Type B pancreatic cell (in vitro differentiated cells): ENCODE measurements at regions not wholly inside any gene's neighbourhood (a gene's known extent, or its start where the extent isn't known, plus 50 kb on each side); places are given as distances from the start of the nearest gene placed in this dataset.

Experiments used
- DNase-seq: peaks from one replicate; pipeline ENCODE4 v3.0.0; 2021; ENCODE audit warnings: mixed read lengths; ENCODE audit not compliant: unreplicated experiment; ENCODE audit errors: extremely low spot score
- H3K27ac Mint-ChIP-seq: 2 replicates; pipeline ENCODE4 v1.8.0; 2021; ENCODE audit warnings: mild to moderate bottlenecking, mixed read lengths
- H3K27me3 Mint-ChIP-seq: 2 replicates; pipeline ENCODE4 v1.8.0; 2021; ENCODE audit warnings: mixed read lengths
- H3K36me3 Mint-ChIP-seq: 2 replicates; pipeline ENCODE4 v1.8.0; 2021; ENCODE audit warnings: mixed read lengths
- H3K4me1 Mint-ChIP-seq: one replicate; pipeline ENCODE4 v1.8.0; 2021; ENCODE audit warnings: mixed read lengths; ENCODE audit not compliant: unreplicated experiment
- H3K4me3 Mint-ChIP-seq: 2 replicates; pipeline ENCODE4 v1.8.0; 2021; ENCODE audit warnings: mild to moderate bottlenecking, mixed read lengths
- H3K9me3 Mint-ChIP-seq: 2 replicates; pipeline ENCODE4 v1.8.0; 2021; ENCODE audit warnings: mixed read lengths
- CTCF ChIP-seq: fragments of 200-600 bp; sonication (generic); conservative IDR thresholded peaks from 2 replicates; pipeline ENCODE4 v1.5.0; 2021; ENCODE audit warnings: antibody characterized with exemption, mild to moderate bottlenecking

- Mint-ChIP-seq H3K9me3 (no peaks in the 10 kb centered on the region), H3K27ac (no peak overlapping the region), H3K4me3 (no peak overlapping the region), H3K4me1 (peaks cover 5% of the 10 kb centered on the region), H3K36me3 (no peaks in the 10 kb centered on the region), H3K27me3 (no peaks in the 10 kb centered on the region)
- no peak for TF ChIP-seq CTCF
- DNase-seq, result no peak
Measured at GRCh38 chr2:187126247-187127005, 277.5 kb upstream of the ZSWIM2 start.

- Mint-ChIP-seq H3K27ac (no peak overlapping the region), H3K4me3 (no peak overlapping the region), H3K4me1 (peaks cover 5% of the 10 kb centered on the region), H3K27me3 (no peaks in the 10 kb centered on the region), H3K36me3 (no peaks in the 10 kb centered on the region), H3K9me3 (no peaks in the 10 kb centered on the region)
- no peak for DNase-seq
- TF ChIP-seq CTCF, result no peak
Measured at GRCh38 chr2:187125318-187125717, 276.3 kb upstream of the ZSWIM2 start.

- no peak for TF ChIP-seq CTCF
- no peak overlapping the region for H3K27ac Mint-ChIP-seq
- no peak for DNase-seq
- no peak overlapping the region for H3K4me3 Mint-ChIP-seq
- H3K36me3 Mint-ChIP-seq, result no peaks in the 10 kb centered on the region
- peaks cover 5% of the 10 kb centered on the region for H3K4me1 Mint-ChIP-seq
- H3K9me3 Mint-ChIP-seq, result no peaks in the 10 kb centered on the region
- no peaks in the 10 kb centered on the region for H3K27me3 Mint-ChIP-seq
Measured at GRCh38 chr2:187124529-187124928, 275.6 kb upstream of the ZSWIM2 start.

GRCh38 chr2:187118331-187119099, 269.5 kb upstream of the ZSWIM2 start:
- no peak for TF ChIP-seq CTCF
- Mint-ChIP-seq H3K9me3 (no peaks in the 10 kb centered on the region), H3K36me3 (no peaks in the 10 kb centered on the region), H3K27me3 (no peaks in the 10 kb centered on the region), H3K4me1 (no peaks in the 10 kb centered on the region), H3K4me3 (no peak overlapping the region), H3K27ac (no peak overlapping the region)
- DNase-seq, result no peak

- Mint-ChIP-seq H3K9me3 (no peaks in the 10 kb centered on the region), H3K27me3 (no peaks in the 10 kb centered on the region), H3K4me1 (no peaks in the 10 kb centered on the region), H3K4me3 (no peak overlapping the region), H3K27ac (no peak overlapping the region), H3K36me3 (no peaks in the 10 kb centered on the region)
- no peak for TF ChIP-seq CTCF
- DNase-seq, result no peak
Measured at GRCh38 chr2:187117483-187117882, 268.5 kb upstream of the ZSWIM2 start.
